ENCODE measurements at regions not wholly inside any gene's neighbourhood (a gene's known extent, or its start where the extent isn't known, plus 50 kb on each side); places are given as distances from the start of the nearest gene placed in this dataset.

DNA sequence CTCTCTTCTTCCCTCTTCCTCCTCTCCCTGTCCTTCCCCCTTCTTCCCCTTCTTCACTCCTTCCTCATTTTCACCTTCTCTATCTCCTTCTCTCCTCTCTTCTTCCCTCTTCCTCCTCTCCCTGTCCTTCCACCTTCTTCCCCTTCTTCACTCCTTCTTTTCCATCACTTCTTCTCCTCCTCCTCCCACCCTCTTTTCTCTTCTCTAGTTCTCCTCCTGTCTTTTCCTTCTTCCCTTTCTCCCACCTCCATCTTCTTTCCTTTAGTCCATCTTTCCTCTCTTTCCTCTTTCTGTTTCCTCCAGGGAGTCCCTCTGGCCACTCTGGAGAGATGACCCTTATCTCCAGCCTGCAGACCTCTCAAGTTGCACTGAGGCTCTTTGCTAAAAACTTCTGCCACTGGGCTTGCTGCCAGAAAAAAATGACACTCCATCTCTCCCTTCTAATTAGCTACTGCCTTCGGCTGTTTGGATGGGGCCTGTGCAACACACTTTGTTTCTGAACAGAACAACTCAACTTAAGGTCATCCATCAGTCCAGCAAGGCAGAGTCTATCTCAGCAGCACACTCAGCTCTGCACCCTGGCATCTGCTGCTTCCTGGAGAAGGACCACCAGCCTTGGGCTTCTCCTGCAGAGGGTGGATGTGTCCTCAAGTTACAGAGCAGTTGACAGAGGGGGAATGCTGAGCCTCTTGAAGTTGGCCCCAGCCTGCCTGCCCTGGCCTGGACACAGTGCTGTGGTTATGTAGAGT lies 538.8 kb downstream of the MATN1 start:
- H3K9me3 ChIP-seq (ENCODE audit: control insufficient read depth, low read length) = no peaks in the 10 kb centered on the region
- Mint-ChIP-seq H3K27me3 (ENCODE audit: insufficient read depth) (no peaks in the 10 kb centered on the region), H3K4me3 (no peak overlapping the region), H3K9me3 (no peaks in the 10 kb centered on the region), H3K4me1 (peaks cover 15% of the 10 kb centered on the region), H3K36me3 (ENCODE audit: low read depth) (no peaks in the 10 kb centered on the region), H3K27ac (no peak overlapping the region)
- 97 to 100% methylated on average over 1 of the region's 1 CpG for WGBS, 2 experiments (ENCODE audit: insufficient coverage in 1 of 2, insufficient read length in 1 of 2)
- no peak for TF ChIP-seq CTCF (conservative IDR thresholded peaks at IDR 0.05)
- H3K27me3 ChIP-seq (ENCODE audit: control insufficient read depth, insufficient read depth, low read length, poor library complexity, severe bottlenecking) = no peaks in the 10 kb centered on the region
- peak; percentile 21 for DNase-seq
- H3K4me1 ChIP-seq (ENCODE audit: control insufficient read depth, insufficient read depth, low read length) = no peaks in the 10 kb centered on the region
- no peak overlapping the region for H3K4me3 ChIP-seq (ENCODE audit: low read length)
- no peak overlapping the region for H3K27ac ChIP-seq (ENCODE audit: low read depth, low read length)
- H3K9ac ChIP-seq (ENCODE audit: extremely low read depth, low read length, poor library complexity, severe bottlenecking) = no peak overlapping the region
- no peaks in the 10 kb centered on the region for H3K36me3 ChIP-seq (ENCODE audit: control insufficient read depth, insufficient read depth, low read length)

DNA sequence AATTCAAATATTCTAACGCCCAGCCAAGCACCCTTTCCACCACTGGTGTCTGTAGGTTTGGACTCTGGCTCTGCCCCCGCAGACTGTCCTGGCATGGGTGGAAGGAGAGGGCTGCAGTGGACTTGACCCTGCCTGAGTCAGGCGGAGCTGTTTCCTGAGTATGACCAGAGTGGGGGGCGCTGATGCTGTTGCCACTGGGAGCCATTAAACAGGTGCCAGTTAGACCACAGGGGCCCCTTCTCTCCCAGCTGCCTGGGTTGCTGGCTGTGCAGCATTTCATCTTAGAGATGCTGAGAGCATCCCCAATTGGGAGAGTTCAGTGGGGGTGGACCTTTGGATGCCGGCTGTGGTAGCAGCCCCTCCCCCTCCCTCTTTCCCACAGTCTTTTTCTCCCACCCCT lies 539.5 kb downstream of the MATN1 start:
- TF ChIP-seq CTCF (conservative IDR thresholded peaks at IDR 0.05) = no peak
- no peaks in the 10 kb centered on the region for H3K9me3 ChIP-seq (ENCODE audit: control insufficient read depth, low read length)
- 86 to 100% methylated on average over 1 to 5 of the region's 5 CpGs for WGBS, 2 experiments (ENCODE audit: insufficient coverage in 1 of 2, insufficient read length in 1 of 2)
- Mint-ChIP-seq H3K27me3 (ENCODE audit: insufficient read depth) (no peaks in the 10 kb centered on the region), H3K9me3 (peaks cover 4% of the 10 kb centered on the region), H3K27ac (no peak overlapping the region), H3K4me1 (peaks cover 15% of the 10 kb centered on the region), H3K36me3 (ENCODE audit: low read depth) (no peaks in the 10 kb centered on the region), H3K4me3 (no peak overlapping the region)
- no peak overlapping the region for H3K4me3 ChIP-seq (ENCODE audit: low read length)
- H3K36me3 ChIP-seq (ENCODE audit: control insufficient read depth, insufficient read depth, low read length) = no peaks in the 10 kb centered on the region
- no peak overlapping the region for H3K27ac ChIP-seq (ENCODE audit: low read depth, low read length)
- no peaks in the 10 kb centered on the region for H3K4me1 ChIP-seq (ENCODE audit: control insufficient read depth, insufficient read depth, low read length)
- H3K9ac ChIP-seq (ENCODE audit: extremely low read depth, low read length, poor library complexity, severe bottlenecking) = no peak overlapping the region
- H3K27me3 ChIP-seq (ENCODE audit: control insufficient read depth, insufficient read depth, low read length, poor library complexity, severe bottlenecking) = no peaks in the 10 kb centered on the region
- DNase-seq = peak; percentile 32

- Histone ChIP-seq H3K27me3 (ENCODE audit: control insufficient read depth, insufficient read depth, low read length, poor library complexity, severe bottlenecking) (no peaks in the 10 kb centered on the region), H3K4me1 (ENCODE audit: control insufficient read depth, insufficient read depth, low read length) (no peaks in the 10 kb centered on the region), H3K4me3 (ENCODE audit: low read length) (no peak overlapping the region), H3K27ac (ENCODE audit: low read depth, low read length) (no peak overlapping the region), H3K9ac (ENCODE audit: extremely low read depth, low read length, poor library complexity, severe bottlenecking) (no peak overlapping the region), H3K9me3 (ENCODE audit: control insufficient read depth, low read length) (peaks cover 5% of the 10 kb centered on the region), H3K36me3 (ENCODE audit: control insufficient read depth, insufficient read depth, low read length) (no peaks in the 10 kb centered on the region)
- Mint-ChIP-seq H3K36me3 (ENCODE audit: low read depth) (no peaks in the 10 kb centered on the region), H3K9me3 (peaks cover 4% of the 10 kb centered on the region), H3K27me3 (ENCODE audit: insufficient read depth) (no peaks in the 10 kb centered on the region), H3K4me1 (peaks cover 15% of the 10 kb centered on the region), H3K27ac (peak overlapping the region; percentile 27), H3K4me3 (no peak overlapping the region)
- 85 to 100% methylated on average over 1 to 4 of the region's 4 CpGs for WGBS, 2 experiments (ENCODE audit: insufficient coverage in 1 of 2, insufficient read length in 1 of 2)
- DNase-seq = peak; percentile 12
- TF ChIP-seq CTCF (conservative IDR thresholded peaks at IDR 0.05) = no peak
Observed at GRCh38 chr1:30183006-30183405, 540.4 kb downstream of the MATN1 start.

All from endodermal cell (in vitro differentiated cells).